ENCODE measurements at regions not wholly inside any gene's neighbourhood (a gene's known extent, or its start where the extent isn't known, plus 50 kb on each side); places are given as distances from the start of the nearest gene placed in this dataset.

GRCh38 chr10:18960466-18961079, 88.0 kb upstream of the MALRD1 start:
- no peak for TF ChIP-seq CTCF (IDR thresholded peaks at IDR 0.05; ENCODE audit: low read length, missing control alignments)
- H3K4me3 ChIP-seq (replicated peaks; ENCODE audit: low read depth, low read length), result no peak overlapping the region
- no peak for DNase-seq (ENCODE audit: low read depth)

- no peak for TF ChIP-seq CTCF (IDR thresholded peaks at IDR 0.05; ENCODE audit: low read length, missing control alignments)
- no peak overlapping the region for H3K4me3 ChIP-seq (replicated peaks; ENCODE audit: low read depth, low read length)
- no peak for DNase-seq (ENCODE audit: low read depth)
These were observed 80.4 kb upstream of the MALRD1 start for GRCh38 chr10:18968159-18968558.

DNA sequence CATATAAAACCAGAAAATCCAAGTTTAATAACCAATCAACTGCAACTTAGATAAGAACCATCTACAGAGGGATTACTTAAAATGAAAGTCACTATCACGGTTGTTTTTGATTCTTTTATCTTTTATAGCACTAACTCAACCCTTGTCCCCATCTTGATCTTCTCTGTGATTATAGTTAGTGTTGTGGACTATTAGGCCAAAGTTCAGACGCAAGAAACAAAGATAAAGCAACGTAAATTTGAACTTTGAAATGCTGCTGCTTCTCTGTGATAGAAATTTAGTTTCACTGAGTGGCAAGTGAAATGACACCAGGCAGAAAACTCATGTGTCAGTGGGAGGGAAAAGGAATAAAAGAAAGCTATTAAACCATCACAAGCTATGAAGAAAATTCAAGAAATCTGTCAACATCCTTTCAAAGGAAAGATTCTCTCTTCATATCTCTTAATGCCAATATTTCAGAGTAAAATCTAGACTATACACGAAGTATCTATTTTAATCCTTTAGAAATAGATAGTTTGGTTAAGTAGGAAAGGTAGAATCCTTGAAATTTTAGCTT, 71.8 kb upstream of the MALRD1 start:
- no peak for DNase-seq (ENCODE audit: low read depth)
- no peak overlapping the region for H3K4me3 ChIP-seq (replicated peaks; ENCODE audit: low read depth, low read length)
- TF ChIP-seq CTCF (IDR thresholded peaks at IDR 0.05; ENCODE audit: low read length, missing control alignments), result no peak

GRCh38 chr10:18980089-18980629, 68.4 kb upstream of the MALRD1 start:
- DNase-seq (ENCODE audit: low read depth), result no peak
- H3K4me3 ChIP-seq (replicated peaks; ENCODE audit: low read depth, low read length), result no peak overlapping the region
- TF ChIP-seq CTCF (IDR thresholded peaks at IDR 0.05; ENCODE audit: low read length, missing control alignments), result no peak

DNA sequence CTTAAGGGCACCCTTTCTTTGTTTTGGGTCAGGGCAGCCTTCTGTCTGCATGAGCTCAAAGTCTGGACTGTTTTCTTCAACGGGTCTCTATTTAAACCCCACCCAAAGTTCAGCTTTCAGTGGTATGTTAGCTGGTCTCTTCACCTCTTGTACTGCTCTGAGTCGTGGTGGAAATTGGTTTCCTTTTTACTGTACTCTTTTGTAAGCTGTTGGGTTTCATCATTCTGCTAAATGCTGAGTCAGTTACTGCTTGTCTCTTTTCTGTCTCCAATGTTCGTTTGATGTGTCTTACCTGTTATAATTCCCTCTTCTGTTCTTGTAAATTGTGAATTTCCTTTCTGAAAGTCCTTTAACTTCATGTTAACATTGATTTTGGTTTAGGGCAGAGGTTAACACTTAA, 64.1 kb upstream of the MALRD1 start:
- DNase-seq (ENCODE audit: low read depth), result no peak
- no peak for TF ChIP-seq CTCF (IDR thresholded peaks at IDR 0.05; ENCODE audit: low read length, missing control alignments)
- H3K4me3 ChIP-seq (replicated peaks; ENCODE audit: low read depth, low read length), result no peak overlapping the region

DNA sequence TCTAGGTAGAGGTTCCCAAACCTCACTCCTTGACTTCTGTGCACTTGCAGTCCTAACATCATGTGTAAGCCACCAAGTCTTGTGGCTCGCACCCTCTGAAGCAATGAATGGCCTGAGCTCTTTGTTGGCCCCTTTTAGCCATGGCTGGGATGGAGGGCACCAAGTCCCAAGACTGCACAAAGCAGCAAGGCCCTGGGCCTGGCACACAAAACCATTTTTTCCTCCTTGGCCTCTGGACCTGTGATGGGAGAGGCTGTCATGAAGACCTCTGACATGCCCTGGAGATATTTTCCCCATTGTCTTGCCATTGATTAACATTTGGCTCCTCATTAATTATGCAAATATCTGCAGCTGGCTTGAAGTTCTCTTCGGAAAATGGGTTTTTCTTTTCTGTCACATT, 60.3 kb upstream of the MALRD1 start:
- DNase-seq (ENCODE audit: low read depth), result no peak
- TF ChIP-seq CTCF (IDR thresholded peaks at IDR 0.05; ENCODE audit: low read length, missing control alignments), result no peak
- no peak overlapping the region for H3K4me3 ChIP-seq (replicated peaks; ENCODE audit: low read depth, low read length)
